ENCODE measurements at regions not wholly inside any gene's neighbourhood (a gene's known extent, or its start where the extent isn't known, plus 50 kb on each side); places are given as distances from the start of the nearest gene placed in this dataset.

- TF ChIP-seq, protein P1, sequence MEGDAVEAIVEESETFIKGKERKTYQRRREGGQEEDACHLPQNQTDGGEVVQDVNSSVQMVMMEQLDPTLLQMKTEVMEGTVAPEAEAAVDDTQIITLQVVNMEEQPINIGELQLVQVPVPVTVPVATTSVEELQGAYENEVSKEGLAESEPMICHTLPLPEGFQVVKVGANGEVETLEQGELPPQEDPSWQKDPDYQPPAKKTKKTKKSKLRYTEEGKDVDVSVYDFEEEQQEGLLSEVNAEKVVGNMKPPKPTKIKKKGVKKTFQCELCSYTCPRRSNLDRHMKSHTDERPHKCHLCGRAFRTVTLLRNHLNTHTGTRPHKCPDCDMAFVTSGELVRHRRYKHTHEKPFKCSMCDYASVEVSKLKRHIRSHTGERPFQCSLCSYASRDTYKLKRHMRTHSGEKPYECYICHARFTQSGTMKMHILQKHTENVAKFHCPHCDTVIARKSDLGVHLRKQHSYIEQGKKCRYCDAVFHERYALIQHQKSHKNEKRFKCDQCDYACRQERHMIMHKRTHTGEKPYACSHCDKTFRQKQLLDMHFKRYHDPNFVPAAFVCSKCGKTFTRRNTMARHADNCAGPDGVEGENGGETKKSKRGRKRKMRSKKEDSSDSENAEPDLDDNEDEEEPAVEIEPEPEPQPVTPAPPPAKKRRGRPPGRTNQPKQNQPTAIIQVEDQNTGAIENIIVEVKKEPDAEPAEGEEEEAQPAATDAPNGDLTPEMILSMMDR (IDR thresholded peaks at IDR 0.05), result no peak
- no peak for TF ChIP-seq POLR2A (IDR thresholded peaks at IDR 0.05)
These were observed 505.4 kb downstream of the CCER1 start for GRCh38 chr12:90449611-90450010.

Data from heart left ventricle (tissue), 13 donors.